Left lung (tissue), 4 donors: ENCODE measurements at regions not wholly inside any gene's neighbourhood (a gene's known extent, or its start where the extent isn't known, plus 50 kb on each side); places are given as distances from the start of the nearest gene placed in this dataset.

ENCODE experiments used
- ATAC-seq: fragments of 200-7000 bp; cut with Tn5 transposase; one replicate; pipeline ENCODE4 v1.9.1; 2020; ENCODE audit warnings: moderate library complexity
- DNase-seq, 4 donors: peaks; one replicate each; pipeline ENCODE4 v3.0.0-alpha.2; 2013 to 2020
- H3K27ac ChIP-seq, 2 donors: fragments of 200-600 bp; sonication (generic) in 1 of 2; one replicate each; pipeline versions ENCODE4 v1.5.0 to v1.8.0; 2020 to 2021
- H3K27me3 ChIP-seq, 2 donors: fragments of 200-600 bp; sonication (generic) in 1 of 2; one replicate each; pipeline versions ENCODE4 v1.5.0 to v1.8.0; 2020 to 2021
- H3K36me3 ChIP-seq, 2 donors: fragments of 200-600 bp; sonication (generic) in 1 of 2; one replicate each; pipeline versions ENCODE4 v1.5.0 to v1.8.0; 2020 to 2021
- H3K4me1 ChIP-seq, 2 donors: fragments of 200-600 bp; one replicate each; pipeline ENCODE4 v1.8.0; 2021
- H3K4me3 ChIP-seq, 2 donors: fragments of 200-600 bp; sonication (generic) in 1 of 2; one replicate each; pipeline versions ENCODE4 v1.5.0 to v1.8.0; 2020 to 2021; ENCODE audit warnings: mild to moderate bottlenecking in 1 of 2
- H3K9me3 ChIP-seq, 2 donors: fragments of 200-600 bp; sonication (generic) in 1 of 2; one replicate each; pipeline versions ENCODE4 v1.5.0 to v1.8.0; 2020 to 2021
- CTCF ChIP-seq, 2 donors: fragments of 200-600 bp; sonication (generic) in 1 of 2; IDR thresholded peaks; one replicate each; pipeline versions ENCODE4 v1.5.0 to v1.8.0; 2021; ENCODE audit warnings: antibody characterized with exemption in 2 of 2
- intact Hi-C, 2 donors: fragments of 100-400 bp; cut with DNase I; formaldehyde crosslinking; loops; one replicate each; pipeline versions ENCODE4 v1.11.2 to v1.14.2; 2022
- donor health status: DM: no; HTN: yes; CAD: no.
- donor health status: DM: no; HTN: no; CAD: no.

DNA sequence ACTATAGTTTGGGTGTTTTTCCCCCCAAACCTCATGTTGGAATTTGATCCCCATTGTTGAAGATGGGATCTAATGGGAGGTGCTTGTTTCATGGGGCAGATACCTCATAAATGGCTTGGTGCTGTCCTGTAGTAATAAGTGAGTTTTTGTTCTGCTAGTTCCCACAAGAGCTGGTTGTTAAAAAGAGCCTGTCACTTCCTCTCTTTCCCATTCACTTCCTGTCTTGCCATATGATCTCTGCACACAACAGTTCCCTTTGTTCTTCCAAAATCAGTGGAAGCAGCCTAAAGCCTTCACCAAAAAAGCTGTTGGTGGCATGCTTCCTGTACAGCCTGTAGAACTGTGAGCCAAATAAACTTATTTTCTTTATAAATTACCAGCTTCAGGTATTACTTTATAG lies 768.2 kb upstream of the VRK2 start:
- TF ChIP-seq CTCF (IDR thresholded peaks at IDR 0.05), result no peak
- ATAC-seq (no peak), DNase-seq (no peak)
- no peak overlapping the region for H3K4me3 ChIP-seq
- no peaks in the 10 kb centered on the region for H3K27me3 ChIP-seq
- H3K9me3 ChIP-seq, result peaks cover 0 to 34% of the 10 kb centered on the region in 2 donors
- intact Hi-C loops, result no loop called here
- no peak overlapping the region for H3K27ac ChIP-seq
- H3K36me3 ChIP-seq, result no peaks in the 10 kb centered on the region
- H3K4me1 ChIP-seq, result no peaks in the 10 kb centered on the region

GRCh38 chr2:57291209-57291608 lies 755.4 kb upstream of the VRK2 start:
- Histone ChIP-seq H3K9me3 (peaks cover 0 to 8% of the 10 kb centered on the region in 2 donors), H3K4me3 (no peak overlapping the region), H3K27ac (no peak overlapping the region), H3K4me1 (no peaks in the 10 kb centered on the region), H3K36me3 (no peaks in the 10 kb centered on the region), H3K27me3 (no peaks in the 10 kb centered on the region)
- TF ChIP-seq CTCF (IDR thresholded peaks at IDR 0.05), result no peak
- DNase-seq (no peak), ATAC-seq (no peak)
- intact Hi-C loops, result no loop called here

DNA sequence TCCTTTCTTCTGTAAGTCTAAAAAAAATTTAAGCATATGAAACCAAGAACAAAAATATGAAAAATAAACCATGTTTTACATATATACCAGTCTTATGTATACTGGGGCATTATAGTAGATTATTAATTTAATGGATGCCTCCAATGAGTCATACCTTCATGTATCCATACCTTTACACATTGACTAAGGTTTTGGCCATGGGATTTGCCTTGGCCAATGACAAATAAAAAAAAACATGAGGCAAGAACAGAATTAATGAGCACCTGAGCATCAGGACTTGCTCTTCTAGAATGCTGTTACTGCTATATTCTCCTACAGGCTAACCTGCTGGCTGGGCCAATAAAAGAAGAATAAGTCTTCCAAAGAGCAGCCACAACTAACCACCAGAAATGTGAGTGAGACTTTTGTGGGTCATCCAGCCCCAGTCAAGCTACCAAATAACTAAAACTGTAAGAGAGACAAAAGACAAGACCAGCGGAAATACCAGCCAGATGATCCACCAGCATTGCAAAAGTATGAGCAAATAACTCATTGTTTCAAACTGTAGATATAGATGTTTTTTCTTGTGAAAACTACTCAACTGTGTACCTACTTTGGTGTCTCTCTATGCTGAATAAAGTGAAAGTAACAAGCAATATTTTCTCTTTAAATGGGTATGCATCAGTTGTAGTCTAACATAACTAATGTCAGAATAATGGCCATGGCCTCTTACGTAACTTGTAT lies 749.6 kb upstream of the VRK2 start:
- Histone ChIP-seq H3K27me3 (no peaks in the 10 kb centered on the region), H3K27ac (no peak overlapping the region), H3K4me1 (no peaks in the 10 kb centered on the region), H3K9me3 (no peaks in the 10 kb centered on the region), H3K4me3 (no peak overlapping the region), H3K36me3 (no peaks in the 10 kb centered on the region)
- no peak for TF ChIP-seq CTCF (IDR thresholded peaks at IDR 0.05)
- intact Hi-C loops, result no loop called here
- DNase-seq (no peak), ATAC-seq (no peak)

DNA sequence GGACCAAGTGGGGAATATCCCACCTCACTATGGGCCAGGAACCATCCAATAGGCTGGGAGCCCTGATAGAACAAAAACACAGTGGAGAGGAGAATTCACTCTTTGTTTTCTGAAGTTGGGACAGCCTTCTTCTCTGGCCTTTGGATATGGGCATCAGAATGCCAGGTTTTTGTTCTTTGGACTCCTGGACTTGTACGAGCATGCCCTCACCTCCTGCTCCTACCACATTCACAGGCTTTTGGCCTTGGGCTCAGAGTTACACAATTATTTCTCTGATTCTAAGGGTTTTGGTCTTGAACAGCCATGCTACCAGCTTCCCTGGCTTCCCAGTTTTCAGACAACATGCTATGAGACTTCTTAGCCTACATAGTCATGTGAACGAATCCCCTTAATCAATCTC lies 732.9 kb upstream of the VRK2 start:
- Histone ChIP-seq H3K9me3 (peaks cover 0 to 4% of the 10 kb centered on the region in 2 donors), H3K4me3 (no peak overlapping the region), H3K27me3 (no peaks in the 10 kb centered on the region), H3K4me1 (no peaks in the 10 kb centered on the region), H3K36me3 (no peaks in the 10 kb centered on the region), H3K27ac (no peak overlapping the region)
- intact Hi-C loops, result no loop called here
- no peak for TF ChIP-seq CTCF (IDR thresholded peaks at IDR 0.05)
- DNase-seq (no peak), ATAC-seq (no peak)

- no peak for TF ChIP-seq CTCF (IDR thresholded peaks at IDR 0.05)
- Histone ChIP-seq H3K36me3 (no peaks in the 10 kb centered on the region), H3K4me3 (no peak overlapping the region), H3K27ac (no peak overlapping the region), H3K27me3 (no peaks in the 10 kb centered on the region), H3K4me1 (no peaks in the 10 kb centered on the region), H3K9me3 (peaks cover 0 to 6% of the 10 kb centered on the region in 2 donors)
- DNase-seq (no peak), ATAC-seq (no peak)
- intact Hi-C loops, result no loop called here
Observed at GRCh38 chr2:57314682-57315081, 731.9 kb upstream of the VRK2 start.
